Activated CD4-positive, alpha-beta memory T cell treated with anti-CD3 and anti-CD28 coated beads for 36 hours (primary cell): ENCODE measurements at regions not wholly inside any gene's neighbourhood (a gene's known extent, or its start where the extent isn't known, plus 50 kb on each side); places are given as distances from the start of the nearest gene placed in this dataset.

ENCODE experiments used
- CTCF ChIA-PET: fragments of 350-600 bp; sonication (Branson Sonifier 250); formaldehyde crosslinking; loops from one replicate; lab custom pipeline; 2021; ENCODE audit warnings: antibody characterized with exemption, inconsistent platforms; lab: Charles Lee
- POLR2A ChIA-PET: fragments of 350-600 bp; sonication (Branson Sonifier 250); formaldehyde crosslinking; loops from one replicate; lab custom pipeline; 2021; ENCODE audit warnings: antibody characterized with exemption; lab: Charles Lee
- DNase-seq: peaks from one replicate; pipeline ENCODE4 v3.0.0-alpha.2; 2020
- H3K27ac Mint-ChIP-seq: one replicate; pipeline ENCODE4 v1.8.0; 2021; ENCODE audit warnings: mixed read lengths
- H3K27me3 Mint-ChIP-seq: one replicate; pipeline ENCODE4 v1.8.0; 2021; ENCODE audit warnings: mixed read lengths
- H3K36me3 Mint-ChIP-seq: one replicate; pipeline ENCODE4 v1.8.0; 2021; ENCODE audit warnings: mixed read lengths
- H3K4me1 Mint-ChIP-seq: one replicate; pipeline ENCODE4 v1.8.0; 2021; ENCODE audit warnings: low read depth, mixed read lengths
- H3K4me3 Mint-ChIP-seq: one replicate; pipeline ENCODE4 v1.8.0; 2021; ENCODE audit warnings: mild to moderate bottlenecking, mixed read lengths
- H3K9me3 Mint-ChIP-seq: one replicate; pipeline ENCODE4 v1.8.0; 2021; ENCODE audit warnings: mixed read lengths
- intact Hi-C: fragments of 100-400 bp; cut with micrococcal nuclease; formaldehyde crosslinking; loops from one replicate; pipeline ENCODE4 v1.15.1; 2023

DNA sequence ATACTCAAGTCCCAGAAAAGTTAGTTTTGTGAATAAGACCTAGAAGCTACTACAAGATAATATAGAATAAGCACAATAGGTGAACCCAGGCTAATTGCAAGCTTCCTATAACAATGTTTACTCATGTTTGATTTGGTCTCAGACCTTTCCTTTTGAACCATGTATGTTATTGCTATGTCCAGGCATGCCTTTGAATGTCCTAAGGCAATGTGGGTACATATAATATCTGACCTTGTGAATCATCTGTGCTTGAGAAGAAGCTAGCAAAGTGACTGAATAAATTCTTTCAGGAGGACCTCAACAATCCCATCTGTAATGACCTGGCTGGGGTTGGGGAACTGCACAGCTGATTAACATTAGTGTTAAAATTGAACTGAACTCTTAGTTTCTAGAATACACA lies 1285.9 kb upstream of the CELF4 start:
- ChIA-PET POLR2A (no interaction called here), CTCF (no interaction called here)
- Mint-ChIP-seq H3K36me3 (no peaks in the 10 kb centered on the region), H3K4me1 (no peaks in the 10 kb centered on the region), H3K27me3 (no peaks in the 10 kb centered on the region), H3K4me3 (no peak overlapping the region), H3K27ac (no peak overlapping the region), H3K9me3 (peaks cover 5% of the 10 kb centered on the region)
- no peak for DNase-seq
- intact Hi-C loops, result no loop called here

GRCh38 chr18:38847326-38847725 lies 1281.7 kb upstream of the CELF4 start:
- Mint-ChIP-seq H3K4me1 (no peaks in the 10 kb centered on the region), H3K27me3 (no peaks in the 10 kb centered on the region), H3K9me3 (no peaks in the 10 kb centered on the region), H3K27ac (no peak overlapping the region), H3K36me3 (no peaks in the 10 kb centered on the region), H3K4me3 (no peak overlapping the region)
- ChIA-PET POLR2A (no interaction called here), CTCF (no interaction called here)
- intact Hi-C loops, result no loop called here
- no peak for DNase-seq

- no peaks in the 10 kb centered on the region for H3K36me3 Mint-ChIP-seq
- no peak overlapping the region for H3K27ac Mint-ChIP-seq
- H3K9me3 Mint-ChIP-seq, result no peaks in the 10 kb centered on the region
- intact Hi-C loops, result no loop called here
- POLR2A ChIA-PET, result no interaction called here
- CTCF ChIA-PET, result no interaction called here
- H3K4me3 Mint-ChIP-seq, result no peak overlapping the region
- no peaks in the 10 kb centered on the region for H3K4me1 Mint-ChIP-seq
- H3K27me3 Mint-ChIP-seq, result no peaks in the 10 kb centered on the region
- no peak for DNase-seq
These were observed 1277.7 kb upstream of the CELF4 start for GRCh38 chr18:38843291-38843690.

- DNase-seq, result no peak
- CTCF ChIA-PET, result no interaction called here
- Mint-ChIP-seq H3K4me3 (no peak overlapping the region), H3K27ac (no peak overlapping the region), H3K36me3 (no peaks in the 10 kb centered on the region), H3K9me3 (no peaks in the 10 kb centered on the region), H3K4me1 (no peaks in the 10 kb centered on the region), H3K27me3 (no peaks in the 10 kb centered on the region)
- POLR2A ChIA-PET, result no interaction called here
- intact Hi-C loops, result no loop called here
These were observed 1260.6 kb upstream of the CELF4 start for GRCh38 chr18:38826247-38826646.

DNA sequence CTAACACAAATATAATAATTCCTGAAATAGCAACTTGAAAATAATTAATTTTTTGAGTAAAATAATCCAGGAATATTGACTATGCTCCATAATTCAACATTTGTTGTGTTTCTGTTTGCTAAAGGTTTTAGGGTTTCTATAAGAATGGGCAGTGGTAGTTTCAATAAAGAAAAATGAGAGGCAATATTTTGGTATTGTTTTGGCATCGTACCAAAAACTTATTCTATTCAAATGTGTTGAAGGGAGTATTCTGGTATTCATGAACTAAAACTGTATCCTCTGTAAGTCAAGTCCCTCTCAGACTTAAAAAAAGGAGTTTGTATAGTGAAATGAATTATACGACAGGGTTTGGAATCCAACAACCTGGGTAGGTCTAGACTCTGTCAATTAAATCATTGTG lies 1245.6 kb upstream of the CELF4 start:
- intact Hi-C loops, result no loop called here
- peaks cover 1% of the 10 kb centered on the region for H3K27me3 Mint-ChIP-seq
- POLR2A ChIA-PET, result no interaction called here
- no peak overlapping the region for H3K27ac Mint-ChIP-seq
- no peak for DNase-seq
- no peaks in the 10 kb centered on the region for H3K4me1 Mint-ChIP-seq
- no peaks in the 10 kb centered on the region for H3K36me3 Mint-ChIP-seq
- H3K9me3 Mint-ChIP-seq, result no peaks in the 10 kb centered on the region
- no peak overlapping the region for H3K4me3 Mint-ChIP-seq
- CTCF ChIA-PET, result no interaction called here

DNA sequence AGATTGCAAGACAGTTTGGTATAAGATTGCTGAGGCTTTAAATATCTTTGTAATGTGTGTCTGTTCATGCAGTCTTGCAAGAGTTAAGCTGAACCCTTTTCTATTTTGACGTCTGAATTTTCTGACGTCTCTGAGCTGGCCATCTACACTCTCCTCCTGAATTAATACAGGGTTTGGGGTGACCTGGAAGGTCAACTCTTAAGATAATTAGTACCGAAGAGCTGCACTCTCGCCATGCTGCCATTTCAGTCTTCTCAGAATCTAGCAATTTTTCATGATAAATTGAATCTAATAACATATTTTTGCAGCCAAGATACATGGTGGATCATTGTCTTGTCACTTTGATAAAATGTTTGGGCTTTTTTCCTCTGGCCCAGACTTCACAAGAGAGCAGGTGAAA lies 1245.2 kb upstream of the CELF4 start:
- POLR2A ChIA-PET, result no interaction called here
- no peak for DNase-seq
- intact Hi-C loops, result no loop called here
- H3K27me3 Mint-ChIP-seq, result peaks cover 1% of the 10 kb centered on the region
- no peaks in the 10 kb centered on the region for H3K36me3 Mint-ChIP-seq
- H3K4me1 Mint-ChIP-seq, result no peaks in the 10 kb centered on the region
- CTCF ChIA-PET, result no interaction called here
- no peak overlapping the region for H3K4me3 Mint-ChIP-seq
- no peaks in the 10 kb centered on the region for H3K9me3 Mint-ChIP-seq
- H3K27ac Mint-ChIP-seq, result no peak overlapping the region

DNA sequence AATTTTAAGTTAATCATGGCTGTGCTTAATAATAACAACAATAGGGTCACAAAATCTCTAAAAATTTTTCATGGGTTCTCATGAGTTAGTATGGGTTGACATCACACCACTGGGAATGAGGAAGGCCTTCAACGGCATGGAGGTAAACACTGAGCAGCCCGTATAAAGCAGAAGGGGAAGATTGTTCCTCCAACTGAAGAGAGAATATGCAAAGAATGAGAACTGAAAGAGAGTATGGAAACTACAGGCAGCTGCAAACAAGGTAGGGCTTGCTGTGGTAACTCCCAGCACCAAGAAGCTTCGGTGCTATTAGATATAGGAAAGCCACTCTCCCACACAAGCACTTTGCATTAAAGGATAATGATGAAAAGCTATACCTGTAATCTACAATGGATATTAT lies 1242.3 kb upstream of the CELF4 start:
- DNase-seq, result no peak
- ChIA-PET CTCF (no interaction called here), POLR2A (no interaction called here)
- H3K4me1 Mint-ChIP-seq, result no peaks in the 10 kb centered on the region
- H3K9me3 Mint-ChIP-seq, result no peaks in the 10 kb centered on the region
- intact Hi-C loops, result no loop called here
- H3K36me3 Mint-ChIP-seq, result no peaks in the 10 kb centered on the region
- peaks cover 1% of the 10 kb centered on the region for H3K27me3 Mint-ChIP-seq
- H3K27ac Mint-ChIP-seq, result no peak overlapping the region
- no peak overlapping the region for H3K4me3 Mint-ChIP-seq

- H3K4me3 Mint-ChIP-seq, result no peak overlapping the region
- ChIA-PET CTCF (no interaction called here), POLR2A (no interaction called here)
- intact Hi-C loops, result no loop called here
- no peaks in the 10 kb centered on the region for H3K36me3 Mint-ChIP-seq
- peaks cover 1% of the 10 kb centered on the region for H3K27me3 Mint-ChIP-seq
- H3K4me1 Mint-ChIP-seq, result no peaks in the 10 kb centered on the region
- no peak for DNase-seq
- H3K9me3 Mint-ChIP-seq, result no peaks in the 10 kb centered on the region
- no peak overlapping the region for H3K27ac Mint-ChIP-seq
These were observed 1239.7 kb upstream of the CELF4 start for GRCh38 chr18:38805256-38805655.

- Mint-ChIP-seq H3K27me3 (peaks cover 1% of the 10 kb centered on the region), H3K27ac (no peak overlapping the region), H3K36me3 (no peaks in the 10 kb centered on the region), H3K4me1 (no peaks in the 10 kb centered on the region), H3K9me3 (no peaks in the 10 kb centered on the region), H3K4me3 (no peak overlapping the region)
- CTCF ChIA-PET, result no interaction called here
- DNase-seq, result no peak
- intact Hi-C loops, result no loop called here
- POLR2A ChIA-PET, result no interaction called here
These were observed 1236.0 kb upstream of the CELF4 start for GRCh38 chr18:38801640-38802039.

DNA sequence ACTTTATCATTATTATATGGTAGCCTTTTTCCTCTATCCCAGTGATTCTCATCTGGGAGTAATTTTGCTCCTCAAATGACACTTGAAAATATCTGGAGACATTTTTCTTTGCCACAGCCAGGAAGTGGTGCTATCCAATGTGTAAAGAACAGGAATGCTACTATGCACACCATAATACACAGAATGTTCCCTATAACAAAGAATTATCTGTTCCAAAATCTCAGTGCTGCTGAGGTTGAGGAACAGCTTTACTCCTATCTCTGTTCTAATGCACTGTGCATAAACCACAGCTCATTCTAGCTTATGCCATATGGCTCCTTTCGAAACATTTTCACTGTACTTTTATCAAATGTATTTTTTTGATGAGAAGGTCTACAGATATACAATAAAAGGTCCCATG lies 1231.2 kb upstream of the CELF4 start:
- H3K4me3 Mint-ChIP-seq, result no peak overlapping the region
- H3K9me3 Mint-ChIP-seq, result no peaks in the 10 kb centered on the region
- no peak overlapping the region for H3K27ac Mint-ChIP-seq
- DNase-seq, result no peak
- ChIA-PET POLR2A (no interaction called here), CTCF (no interaction called here)
- H3K4me1 Mint-ChIP-seq, result no peaks in the 10 kb centered on the region
- no peaks in the 10 kb centered on the region for H3K27me3 Mint-ChIP-seq
- intact Hi-C loops, result no loop called here
- H3K36me3 Mint-ChIP-seq, result no peaks in the 10 kb centered on the region

DNA sequence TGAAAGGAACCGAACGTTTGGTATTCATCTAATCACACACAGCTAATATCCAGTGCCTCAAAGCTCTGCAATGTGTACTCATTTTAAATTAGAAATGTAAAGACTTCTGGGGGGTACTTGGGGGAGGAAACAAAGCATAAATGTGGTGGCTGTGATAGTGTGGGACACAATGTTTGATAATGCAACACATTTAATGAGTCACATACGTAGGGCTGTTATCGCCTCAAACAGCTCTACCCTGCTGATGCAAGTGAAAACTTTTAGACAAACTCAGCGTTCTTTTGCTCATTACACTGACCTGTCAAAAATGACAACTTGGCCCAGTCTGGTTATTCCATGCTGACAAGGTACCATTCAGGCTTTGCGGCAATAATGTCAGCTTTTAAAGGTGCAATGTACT lies 1227.1 kb upstream of the CELF4 start:
- Mint-ChIP-seq H3K27me3 (no peaks in the 10 kb centered on the region), H3K9me3 (no peaks in the 10 kb centered on the region), H3K27ac (no peak overlapping the region), H3K4me1 (no peaks in the 10 kb centered on the region), H3K4me3 (no peak overlapping the region), H3K36me3 (no peaks in the 10 kb centered on the region)
- intact Hi-C loops, result no loop called here
- ChIA-PET CTCF (no interaction called here), POLR2A (no interaction called here)
- no peak for DNase-seq

- Mint-ChIP-seq H3K27ac (no peak overlapping the region), H3K4me3 (no peak overlapping the region), H3K27me3 (no peaks in the 10 kb centered on the region), H3K36me3 (no peaks in the 10 kb centered on the region), H3K9me3 (peaks cover 3% of the 10 kb centered on the region), H3K4me1 (no peaks in the 10 kb centered on the region)
- ChIA-PET CTCF (interaction anchor here (0.7 to 1.1 kb wide), 2 partner anchors 13 to 246 kb away, joined by 3 read pairs; no protein-coding TSS in a partner anchor), POLR2A (no interaction called here)
- DNase-seq, result no peak
- intact Hi-C loops, result no loop called here
These were observed 1225.2 kb upstream of the CELF4 start for GRCh38 chr18:38790786-38791185.

GRCh38 chr18:38790303-38790702 lies 1224.7 kb upstream of the CELF4 start:
- no peaks in the 10 kb centered on the region for H3K27me3 Mint-ChIP-seq
- POLR2A ChIA-PET, result no interaction called here
- no peak overlapping the region for H3K4me3 Mint-ChIP-seq
- no peaks in the 10 kb centered on the region for H3K36me3 Mint-ChIP-seq
- H3K27ac Mint-ChIP-seq, result no peak overlapping the region
- peaks cover 3% of the 10 kb centered on the region for H3K9me3 Mint-ChIP-seq
- H3K4me1 Mint-ChIP-seq, result no peaks in the 10 kb centered on the region
- CTCF ChIA-PET, result interaction anchor here (1.1 kb wide), 1 partner anchor 12 kb away, joined by 3 read pairs; no protein-coding TSS in a partner anchor
- intact Hi-C loops, result no loop called here
- DNase-seq, result no peak

- POLR2A ChIA-PET, result no interaction called here
- DNase-seq, result no peak
- H3K9me3 Mint-ChIP-seq, result peaks cover 3% of the 10 kb centered on the region
- intact Hi-C loops, result no loop called here
- CTCF ChIA-PET, result no interaction called here
- H3K4me3 Mint-ChIP-seq, result no peak overlapping the region
- H3K27ac Mint-ChIP-seq, result no peak overlapping the region
- H3K27me3 Mint-ChIP-seq, result no peaks in the 10 kb centered on the region
- H3K36me3 Mint-ChIP-seq, result no peaks in the 10 kb centered on the region
- H3K4me1 Mint-ChIP-seq, result no peaks in the 10 kb centered on the region
These were observed 1223.5 kb upstream of the CELF4 start for GRCh38 chr18:38789141-38789540.
